IPS-18a (cell line): ENCODE measurements at regions not wholly inside any gene's neighbourhood (a gene's known extent, or its start where the extent isn't known, plus 50 kb on each side); places are given as distances from the start of the nearest gene placed in this dataset.

ENCODE experiments used
- H3K27ac ChIP-seq: one replicate; pipeline ENCODE4 v1.5.1; 2013; ENCODE audit warnings: low read length
- H3K27me3 ChIP-seq: one replicate; pipeline ENCODE4 v1.6.1; 2013; ENCODE audit warnings: mild to moderate bottlenecking, low read length; ENCODE audit not compliant: control insufficient read depth, insufficient read depth
- H3K36me3 ChIP-seq: one replicate; pipeline ENCODE4 v1.6.1; 2013; ENCODE audit warnings: low read depth, low read length; ENCODE audit not compliant: control insufficient read depth
- H3K4me1 ChIP-seq: one replicate; pipeline ENCODE4 v1.6.1; 2013; ENCODE audit warnings: low read depth, low read length; ENCODE audit not compliant: control insufficient read depth
- H3K4me3 ChIP-seq: one replicate; pipeline ENCODE4 v1.5.1; 2013; ENCODE audit warnings: low read length
- H3K9ac ChIP-seq: one replicate; pipeline ENCODE4 v1.6.1; 2013; ENCODE audit warnings: mild to moderate bottlenecking, low read length, moderate library complexity
- H3K9me3 ChIP-seq: one replicate; pipeline ENCODE4 v1.6.1; 2013; ENCODE audit warnings: low read depth, low read length; ENCODE audit not compliant: control insufficient read depth

DNA sequence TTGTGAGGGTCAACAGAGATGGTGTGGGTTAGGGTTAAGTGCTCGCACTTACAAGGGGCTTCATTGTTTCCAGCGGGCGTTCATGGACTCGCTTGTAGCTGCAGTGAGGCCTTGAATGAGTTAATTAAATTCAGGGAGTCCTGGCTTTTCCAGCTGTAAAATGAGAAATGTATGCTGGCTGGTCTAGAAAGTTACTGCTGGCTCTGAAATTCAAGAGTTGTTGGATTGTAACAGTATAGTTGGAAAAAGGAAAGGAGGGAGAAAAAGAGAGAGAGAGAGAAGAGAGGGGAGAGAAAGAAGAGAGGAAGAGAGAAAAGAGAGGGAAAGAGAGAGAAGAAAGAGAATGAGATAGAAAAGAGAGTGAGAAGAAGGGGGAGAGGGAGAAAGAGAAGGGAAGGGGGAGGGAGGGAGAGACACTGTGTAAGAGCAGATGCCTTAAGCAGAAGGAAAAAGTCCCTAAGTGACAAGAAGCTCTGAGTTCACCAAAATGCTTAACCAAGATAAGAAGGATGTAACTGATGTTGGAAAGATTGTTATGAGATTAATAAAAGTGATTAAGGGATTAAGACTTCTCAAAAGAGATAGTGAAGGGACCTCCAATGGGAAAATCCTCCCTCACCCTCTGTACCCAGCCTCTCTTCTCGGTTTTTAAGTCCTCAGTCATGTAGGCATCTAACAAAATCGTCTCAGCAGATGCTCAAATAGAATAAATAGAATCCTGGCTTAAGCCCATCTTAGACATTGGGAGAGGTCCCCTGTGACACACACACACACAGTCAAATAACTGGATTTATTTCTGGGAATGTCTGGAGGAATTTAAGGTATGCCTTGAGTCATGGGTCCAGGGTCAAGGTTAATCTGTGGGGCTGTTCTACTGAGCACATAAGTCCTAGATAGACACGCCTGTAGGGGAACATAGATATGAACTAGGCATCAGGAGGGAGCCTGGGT is 477.9 kb downstream of the MIAT start:
- Histone ChIP-seq H3K4me3 (no peak overlapping the region), H3K27me3 (no peaks in the 10 kb centered on the region), H3K9me3 (no peaks in the 10 kb centered on the region), H3K4me1 (peaks cover 4% of the 10 kb centered on the region), H3K36me3 (no peaks in the 10 kb centered on the region), H3K27ac (no peak overlapping the region), H3K9ac (no peak overlapping the region)

DNA sequence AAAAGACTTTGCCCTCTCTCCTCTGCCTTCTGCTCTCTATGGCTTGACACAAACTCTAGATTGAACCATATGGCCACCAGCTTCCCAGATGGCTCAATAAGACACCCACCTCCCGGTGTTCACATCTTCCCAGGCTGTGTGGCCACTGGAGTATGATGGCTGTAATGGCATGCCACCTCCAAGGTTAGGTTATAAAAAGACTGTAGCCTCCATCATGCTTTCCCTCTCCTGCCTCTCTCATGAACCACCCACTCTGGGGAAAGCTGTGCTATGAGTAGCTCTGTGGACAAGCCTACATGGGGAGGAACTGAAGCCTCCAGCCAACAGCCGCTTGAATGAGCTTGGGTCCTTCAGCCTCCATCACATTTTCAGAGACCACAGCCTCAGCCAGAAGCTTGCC is 479.2 kb downstream of the MIAT start:
- Histone ChIP-seq H3K27ac (no peak overlapping the region), H3K4me3 (no peak overlapping the region), H3K9ac (no peak overlapping the region), H3K4me1 (peaks cover 4% of the 10 kb centered on the region), H3K36me3 (no peaks in the 10 kb centered on the region), H3K27me3 (no peaks in the 10 kb centered on the region), H3K9me3 (no peaks in the 10 kb centered on the region)

DNA sequence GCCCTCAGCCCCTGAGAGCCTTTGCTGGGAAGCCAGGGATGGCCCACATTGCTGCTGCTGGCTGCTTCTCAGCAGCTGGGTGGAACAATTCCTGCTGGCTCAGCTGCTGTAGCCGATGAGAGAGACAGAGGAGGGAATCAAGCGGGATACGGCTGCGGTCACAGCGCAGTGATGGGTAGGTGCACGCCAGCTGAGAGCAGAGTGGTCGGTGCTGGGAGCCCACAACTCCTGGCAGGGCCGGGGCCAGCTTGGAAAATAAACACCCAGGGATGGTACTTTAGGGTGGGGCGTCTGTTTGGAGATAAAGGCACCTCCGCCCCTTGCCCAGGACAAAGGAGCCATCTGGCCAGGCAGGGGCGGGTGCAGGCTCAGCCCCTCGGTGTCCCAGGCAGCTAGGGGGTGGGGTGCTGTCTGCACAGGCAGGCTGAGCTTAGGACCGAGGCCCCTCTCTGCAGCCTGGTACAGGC is 480.5 kb downstream of the MIAT start:
- H3K27me3 ChIP-seq: no peaks in the 10 kb centered on the region
- H3K9me3 ChIP-seq: no peaks in the 10 kb centered on the region
- H3K4me1 ChIP-seq: peaks cover 4% of the 10 kb centered on the region
- H3K36me3 ChIP-seq: no peaks in the 10 kb centered on the region
- H3K27ac ChIP-seq: no peak overlapping the region
- no peak overlapping the region for H3K4me3 ChIP-seq
- no peak overlapping the region for H3K9ac ChIP-seq

DNA sequence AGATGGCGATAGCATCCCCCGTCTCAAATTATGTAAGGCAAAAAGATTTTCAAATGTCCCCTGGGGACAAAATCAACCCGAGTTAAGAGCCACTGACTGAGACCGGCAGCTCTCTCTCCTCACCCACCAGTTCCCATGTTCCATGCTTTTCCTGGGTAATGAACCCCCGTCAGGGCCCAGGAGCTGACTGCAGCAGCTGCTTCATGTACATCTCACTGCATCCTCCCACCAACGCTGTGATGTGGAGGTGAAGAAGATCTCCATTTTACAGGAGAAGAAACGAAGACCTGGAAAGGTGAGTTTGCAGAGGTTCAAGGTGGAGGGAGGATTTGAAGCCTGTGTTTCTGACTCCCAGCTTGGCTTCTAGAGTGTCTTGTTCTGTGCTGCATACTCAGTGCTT is 481.1 kb downstream of the MIAT start:
- Histone ChIP-seq H3K9ac (no peak overlapping the region), H3K4me3 (no peak overlapping the region), H3K36me3 (no peaks in the 10 kb centered on the region), H3K4me1 (peaks cover 4% of the 10 kb centered on the region), H3K27ac (no peak overlapping the region), H3K27me3 (no peaks in the 10 kb centered on the region), H3K9me3 (no peaks in the 10 kb centered on the region)

DNA sequence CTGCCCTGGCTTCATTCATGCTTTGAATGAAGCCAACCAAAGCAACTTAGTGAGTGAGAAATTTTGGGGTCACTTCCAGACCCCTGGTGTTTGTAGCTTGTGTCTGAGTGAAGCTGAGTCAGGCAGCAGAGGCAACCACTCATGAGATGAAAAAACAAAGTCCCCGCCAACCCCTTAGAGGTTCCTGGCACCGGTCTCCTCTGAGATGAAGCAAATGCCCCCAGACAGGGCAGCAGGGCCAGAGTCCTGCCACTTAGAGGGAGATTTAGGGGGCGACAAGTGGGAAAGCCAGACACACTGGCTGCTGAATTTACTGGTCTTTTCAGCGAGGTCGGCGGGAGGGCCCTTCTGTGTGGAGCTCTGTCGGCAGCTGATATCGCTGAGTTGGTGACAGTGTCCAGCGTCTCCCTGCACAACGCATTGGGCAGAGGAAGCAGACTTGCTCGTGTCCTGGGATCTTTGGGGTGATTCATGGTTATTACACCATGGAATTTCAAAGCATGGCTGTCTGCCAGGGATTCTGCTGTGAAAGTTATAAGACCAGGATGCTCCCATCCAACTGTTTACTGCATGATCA is 482.6 kb downstream of the MIAT start:
- H3K9me3 ChIP-seq: no peaks in the 10 kb centered on the region
- H3K36me3 ChIP-seq: no peaks in the 10 kb centered on the region
- no peaks in the 10 kb centered on the region for H3K4me1 ChIP-seq
- H3K9ac ChIP-seq: no peak overlapping the region
- H3K4me3 ChIP-seq: no peak overlapping the region
- H3K27me3 ChIP-seq: no peaks in the 10 kb centered on the region
- H3K27ac ChIP-seq: no peak overlapping the region

DNA sequence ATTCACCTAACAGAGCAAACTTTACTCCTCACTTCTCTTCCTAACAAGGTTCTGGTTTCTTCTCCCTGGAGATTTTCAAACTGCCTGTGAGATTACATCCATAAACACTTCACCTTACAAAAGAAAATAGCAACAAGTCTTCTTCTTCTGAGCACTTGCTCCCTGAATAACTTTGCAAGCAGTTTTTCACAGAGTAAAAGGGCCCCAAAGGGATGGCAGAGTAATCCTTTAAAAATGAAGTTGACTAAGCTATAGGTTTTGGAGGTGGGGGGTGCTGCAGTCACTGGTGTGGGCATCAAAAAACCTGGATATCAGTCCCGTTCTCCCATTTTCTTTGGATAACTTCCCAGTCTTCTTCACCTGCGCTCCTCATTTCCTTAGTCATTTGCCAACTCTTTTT is 484.9 kb downstream of the MIAT start:
- H3K9me3 ChIP-seq: no peaks in the 10 kb centered on the region
- no peaks in the 10 kb centered on the region for H3K4me1 ChIP-seq
- no peaks in the 10 kb centered on the region for H3K36me3 ChIP-seq
- no peak overlapping the region for H3K27ac ChIP-seq
- H3K9ac ChIP-seq: no peak overlapping the region
- H3K27me3 ChIP-seq: no peaks in the 10 kb centered on the region
- no peak overlapping the region for H3K4me3 ChIP-seq

DNA sequence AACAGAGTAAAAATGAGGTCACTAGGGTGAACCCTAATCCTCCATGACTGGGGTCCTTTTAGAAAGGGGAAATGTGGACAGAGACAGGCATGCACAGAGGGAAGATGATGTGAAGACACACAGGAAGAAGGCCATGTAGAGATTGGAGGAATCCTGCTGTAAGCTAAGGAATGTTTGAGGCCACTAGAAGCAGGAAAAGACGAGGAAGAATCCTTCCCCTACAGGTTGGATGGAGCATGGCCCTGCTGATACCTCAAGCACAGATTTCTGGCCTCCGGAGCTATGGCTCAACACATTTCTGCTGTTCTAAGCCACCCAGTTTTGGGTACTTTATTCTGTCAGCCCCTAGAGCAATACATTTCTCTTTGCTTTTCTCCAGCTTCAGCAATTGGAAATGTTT is 486.9 kb downstream of the MIAT start:
- H3K4me1 ChIP-seq: no peaks in the 10 kb centered on the region
- H3K9ac ChIP-seq: no peak overlapping the region
- no peak overlapping the region for H3K27ac ChIP-seq
- H3K9me3 ChIP-seq: no peaks in the 10 kb centered on the region
- H3K27me3 ChIP-seq: no peaks in the 10 kb centered on the region
- no peaks in the 10 kb centered on the region for H3K36me3 ChIP-seq
- no peak overlapping the region for H3K4me3 ChIP-seq

DNA sequence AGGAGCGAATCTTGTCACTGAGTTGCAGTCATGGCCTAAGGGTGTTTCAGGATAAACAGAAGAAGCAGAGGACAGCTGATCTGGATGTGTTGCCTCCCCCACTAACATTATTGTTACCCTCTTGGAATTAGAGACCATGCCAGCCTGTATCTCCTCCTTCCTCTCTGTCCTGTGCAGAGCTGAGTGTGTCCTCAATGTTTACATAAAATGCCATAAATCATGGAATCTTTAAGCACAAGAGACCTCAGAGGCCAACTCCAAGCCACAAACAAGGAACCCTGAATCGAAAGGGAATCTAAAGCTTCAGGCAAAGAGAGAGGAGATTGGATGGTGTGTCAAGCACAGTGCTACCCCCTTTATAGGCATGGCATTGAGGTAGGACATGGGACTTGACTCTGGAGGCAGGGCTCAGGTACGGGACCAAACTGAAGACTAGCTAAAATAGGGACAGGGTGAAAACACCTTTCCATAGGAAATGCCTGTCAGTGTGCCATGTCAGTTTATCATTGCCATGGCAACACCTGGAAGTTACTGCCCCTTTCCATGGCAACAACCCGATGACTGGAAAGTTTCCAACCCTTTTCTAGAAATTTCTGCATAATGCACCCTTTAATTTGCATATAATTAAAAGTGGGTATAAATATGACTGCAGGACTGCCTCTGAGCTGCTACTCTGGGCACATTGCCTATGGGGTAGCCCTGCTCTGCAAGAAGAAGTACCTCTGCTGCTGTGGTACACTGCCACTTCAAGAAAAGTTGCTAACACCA is 489.7 kb downstream of the MIAT start:
- Histone ChIP-seq H3K4me3 (no peak overlapping the region), H3K36me3 (no peaks in the 10 kb centered on the region), H3K4me1 (no peaks in the 10 kb centered on the region), H3K9me3 (no peaks in the 10 kb centered on the region), H3K9ac (no peak overlapping the region), H3K27me3 (no peaks in the 10 kb centered on the region), H3K27ac (no peak overlapping the region)

DNA sequence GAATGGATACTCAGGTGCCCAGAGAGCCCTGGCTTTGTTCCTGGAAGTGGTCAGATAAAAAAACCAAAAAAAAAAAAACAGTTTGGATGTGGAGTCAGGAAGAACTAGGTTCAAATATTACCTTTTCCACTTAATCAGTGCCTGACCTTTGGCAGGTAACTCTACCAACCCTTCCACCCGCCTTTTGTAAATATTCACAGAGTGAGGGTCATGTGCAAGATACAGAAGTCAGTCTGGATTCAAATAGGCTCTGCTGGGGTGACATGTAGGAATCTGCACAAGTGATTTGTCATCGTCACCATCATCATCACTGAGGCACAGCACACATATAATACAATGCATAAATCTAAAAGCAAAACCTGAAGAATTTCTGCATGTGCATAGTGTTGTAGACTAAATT is 490.7 kb downstream of the MIAT start:
- Histone ChIP-seq H3K4me1 (no peaks in the 10 kb centered on the region), H3K9ac (no peak overlapping the region), H3K27me3 (no peaks in the 10 kb centered on the region), H3K27ac (no peak overlapping the region), H3K36me3 (no peaks in the 10 kb centered on the region), H3K9me3 (no peaks in the 10 kb centered on the region), H3K4me3 (no peak overlapping the region)

DNA sequence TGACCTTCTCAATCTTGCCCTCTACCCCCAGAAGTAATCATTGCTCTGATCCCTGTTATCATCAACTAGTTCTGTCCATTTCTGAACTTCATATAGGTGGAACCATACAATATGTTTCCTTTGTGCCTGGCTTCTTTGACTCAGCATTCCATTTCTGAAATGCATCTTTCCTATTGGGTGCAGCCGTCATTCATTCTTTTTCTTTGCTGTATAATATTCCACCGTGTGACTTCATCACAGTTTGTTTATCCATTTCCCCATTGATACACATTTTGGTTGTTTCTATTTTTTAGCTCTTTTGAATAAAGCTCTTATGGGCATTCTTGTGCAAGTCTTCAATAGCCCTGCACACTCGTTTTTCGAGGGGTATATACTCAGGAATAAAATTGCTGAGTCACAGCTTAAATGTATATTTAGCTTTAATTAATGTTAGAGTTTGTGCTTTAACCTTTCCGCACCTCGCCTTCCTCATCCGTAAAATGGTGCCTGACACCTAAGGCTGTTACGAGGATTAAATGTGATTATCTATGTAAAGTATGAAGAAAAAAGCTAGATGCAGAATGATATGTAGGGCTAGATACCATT is 491.6 kb downstream of the MIAT start:
- H3K27me3 ChIP-seq: no peaks in the 10 kb centered on the region
- H3K4me3 ChIP-seq: no peak overlapping the region
- H3K27ac ChIP-seq: no peak overlapping the region
- H3K9ac ChIP-seq: no peak overlapping the region
- H3K36me3 ChIP-seq: no peaks in the 10 kb centered on the region
- no peaks in the 10 kb centered on the region for H3K9me3 ChIP-seq
- H3K4me1 ChIP-seq: no peaks in the 10 kb centered on the region

DNA sequence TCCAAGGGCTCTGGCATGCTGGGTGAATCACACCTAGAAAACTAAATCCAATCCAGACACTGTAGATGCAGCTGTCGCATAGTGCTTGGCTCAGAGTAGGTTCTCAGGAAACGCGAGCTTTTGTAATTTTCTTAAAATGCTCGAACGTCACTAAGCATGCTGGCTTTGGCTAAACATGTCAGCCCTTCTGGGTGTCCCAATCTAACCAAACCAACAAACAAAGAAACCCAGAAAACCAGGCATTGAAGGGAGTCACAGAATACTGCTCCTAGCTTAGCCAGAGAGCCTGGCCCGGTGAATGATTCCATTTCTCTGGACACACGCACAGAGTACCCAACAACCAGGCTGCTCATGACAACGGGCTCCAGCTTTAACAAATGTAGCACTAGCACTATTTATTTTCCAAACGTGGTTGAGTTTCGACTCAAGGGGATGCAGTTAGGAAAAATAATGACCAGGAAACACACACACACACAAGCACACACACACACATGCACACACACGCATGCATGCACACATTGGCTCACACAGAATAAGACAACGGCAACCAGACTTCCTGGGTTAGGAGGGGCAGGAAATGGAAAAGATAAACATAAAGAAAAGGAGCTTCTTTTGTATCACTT is 492.6 kb downstream of the MIAT start:
- H3K4me3 ChIP-seq: no peak overlapping the region
- no peaks in the 10 kb centered on the region for H3K9me3 ChIP-seq
- no peaks in the 10 kb centered on the region for H3K4me1 ChIP-seq
- H3K9ac ChIP-seq: no peak overlapping the region
- H3K27ac ChIP-seq: no peak overlapping the region
- H3K27me3 ChIP-seq: no peaks in the 10 kb centered on the region
- no peaks in the 10 kb centered on the region for H3K36me3 ChIP-seq
